DOHH2 (cell line): ENCODE measurements at regions not wholly inside any gene's neighbourhood (a gene's known extent, or its start where the extent isn't known, plus 50 kb on each side); places are given as distances from the start of the nearest gene placed in this dataset.

Experiments
- H3F3A ChIP-seq: fragments of 200-600 bp; sonication (generic), shearing (Covaris generic); 2 replicates; pipeline ENCODE4 v1.6.0; 2016; ENCODE audit warnings: antibody characterized with exemption, mild to moderate bottlenecking; ENCODE audit not compliant: control insufficient read depth, insufficient read depth
- H3K27ac ChIP-seq: fragments of 200-600 bp; sonication (generic); 2 replicates; pipeline ENCODE4 v1.5.1; 2014; ENCODE audit warnings: low read depth, mild to moderate bottlenecking, low read length, moderate library complexity
- H3K27me3 ChIP-seq: fragments of 200-600 bp; sonication (generic); 2 replicates; pipeline ENCODE4 v1.6.1; 2014; ENCODE audit warnings: mild to moderate bottlenecking, low read length, mixed read lengths; ENCODE audit not compliant: control insufficient read depth
- H3K36me3 ChIP-seq: fragments of 200-600 bp; sonication (generic); 2 replicates; pipeline ENCODE4 v1.6.1; 2014; ENCODE audit warnings: mild to moderate bottlenecking, low read length, moderate library complexity, mixed read lengths; ENCODE audit not compliant: control insufficient read depth
- H3K4me1 ChIP-seq: fragments of 200-600 bp; sonication (generic); 2 replicates; pipeline ENCODE4 v1.6.1; 2014; ENCODE audit warnings: mild to moderate bottlenecking, low read length, mixed read lengths; ENCODE audit not compliant: control insufficient read depth
- H3K4me2 ChIP-seq: fragments of 200-600 bp; sonication (generic); 2 replicates; pipeline ENCODE4 v1.6.0; 2014; ENCODE audit warnings: mild to moderate bottlenecking, low read length, moderate library complexity
- H3K4me3 ChIP-seq: fragments of 200-600 bp; sonication (generic); 2 replicates; pipeline ENCODE4 v1.5.1; 2014; ENCODE audit warnings: mild to moderate bottlenecking, low read length, mixed read lengths
- H3K79me2 ChIP-seq: fragments of 200-600 bp; sonication (generic); 2 replicates; pipeline ENCODE4 v1.6.1; 2014; ENCODE audit warnings: mild to moderate bottlenecking, low read length, mixed read lengths; ENCODE audit not compliant: control insufficient read depth
- H3K9me2 ChIP-seq: fragments of 200-600 bp; sonication (generic); replicated peaks from 2 replicates; pipeline ENCODE4 v1.6.1; 2014; ENCODE audit warnings: mild to moderate bottlenecking, low read length, mixed read lengths; ENCODE audit not compliant: control insufficient read depth
- H3K9me3 ChIP-seq: fragments of 200-600 bp; sonication (generic); 2 replicates; pipeline ENCODE4 v1.6.1; 2014; ENCODE audit warnings: antibody characterized with exemption, low read length, mixed read lengths; ENCODE audit not compliant: control insufficient read depth, insufficient read depth
- H4K20me1 ChIP-seq: fragments of 200-600 bp; sonication (generic); 2 replicates; pipeline ENCODE4 v1.6.0; 2014; ENCODE audit warnings: low read depth, mild to moderate bottlenecking, antibody characterized with exemption, low read length, moderate library complexity; ENCODE audit not compliant: control insufficient read depth, insufficient read depth
- EZH2phosphoT487 ChIP-seq: fragments of 200-600 bp; sonication (generic); IDR thresholded peaks from 2 replicates; pipeline ENCODE4 v1.6.1; 2017; ENCODE audit warnings: borderline replicate concordance, mild to moderate bottlenecking, antibody characterized with exemption, low read length, moderate library complexity, mixed read lengths
- TF ChIP-seq, protein P1 (sequence below): fragments of 200-600 bp; sonication (generic); IDR thresholded peaks from one replicate; pipeline ENCODE4 v1.5.1; 2014; ENCODE audit warnings: antibody characterized with exemption, mild to moderate bottlenecking, low read depth, low read length; ENCODE audit not compliant: poor library complexity, severe bottlenecking

DNA sequence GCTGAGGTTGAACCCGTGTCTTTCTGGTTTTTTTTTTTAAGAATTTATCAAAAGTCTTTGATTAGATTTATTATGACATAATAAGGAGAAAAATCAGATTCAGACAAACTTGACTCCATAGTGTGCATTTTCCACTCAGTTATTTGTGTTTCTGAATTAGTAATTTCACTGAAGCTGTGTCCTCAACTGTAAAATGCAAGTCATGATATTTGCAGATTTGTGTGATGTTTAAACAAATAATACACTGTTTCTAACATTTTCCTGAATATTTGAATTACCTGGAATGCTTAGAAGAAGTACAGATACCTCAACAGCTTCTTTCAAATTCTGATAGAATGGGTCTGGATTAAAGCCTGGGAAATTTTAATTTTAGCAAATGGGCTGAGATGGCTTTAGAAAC is 1050.3 kb upstream of the MAP3K7 start:
- no peak overlapping the region for H3K4me3 ChIP-seq
- H3F3A ChIP-seq = no peaks in the 10 kb centered on the region
- H3K27ac ChIP-seq = no peak overlapping the region
- H3K36me3 ChIP-seq = no peaks in the 10 kb centered on the region
- no peaks in the 10 kb centered on the region for H3K9me3 ChIP-seq
- H3K4me2 ChIP-seq = no peak overlapping the region
- no peaks in the 10 kb centered on the region for H3K4me1 ChIP-seq
- TF ChIP-seq EZH2phosphoT487 = no peak
- TF ChIP-seq, protein P1, sequence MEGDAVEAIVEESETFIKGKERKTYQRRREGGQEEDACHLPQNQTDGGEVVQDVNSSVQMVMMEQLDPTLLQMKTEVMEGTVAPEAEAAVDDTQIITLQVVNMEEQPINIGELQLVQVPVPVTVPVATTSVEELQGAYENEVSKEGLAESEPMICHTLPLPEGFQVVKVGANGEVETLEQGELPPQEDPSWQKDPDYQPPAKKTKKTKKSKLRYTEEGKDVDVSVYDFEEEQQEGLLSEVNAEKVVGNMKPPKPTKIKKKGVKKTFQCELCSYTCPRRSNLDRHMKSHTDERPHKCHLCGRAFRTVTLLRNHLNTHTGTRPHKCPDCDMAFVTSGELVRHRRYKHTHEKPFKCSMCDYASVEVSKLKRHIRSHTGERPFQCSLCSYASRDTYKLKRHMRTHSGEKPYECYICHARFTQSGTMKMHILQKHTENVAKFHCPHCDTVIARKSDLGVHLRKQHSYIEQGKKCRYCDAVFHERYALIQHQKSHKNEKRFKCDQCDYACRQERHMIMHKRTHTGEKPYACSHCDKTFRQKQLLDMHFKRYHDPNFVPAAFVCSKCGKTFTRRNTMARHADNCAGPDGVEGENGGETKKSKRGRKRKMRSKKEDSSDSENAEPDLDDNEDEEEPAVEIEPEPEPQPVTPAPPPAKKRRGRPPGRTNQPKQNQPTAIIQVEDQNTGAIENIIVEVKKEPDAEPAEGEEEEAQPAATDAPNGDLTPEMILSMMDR = no peak
- H3K9me2 ChIP-seq = no peaks in the 10 kb centered on the region
- H4K20me1 ChIP-seq = no peaks in the 10 kb centered on the region
- no peaks in the 10 kb centered on the region for H3K79me2 ChIP-seq
- no peaks in the 10 kb centered on the region for H3K27me3 ChIP-seq

DNA sequence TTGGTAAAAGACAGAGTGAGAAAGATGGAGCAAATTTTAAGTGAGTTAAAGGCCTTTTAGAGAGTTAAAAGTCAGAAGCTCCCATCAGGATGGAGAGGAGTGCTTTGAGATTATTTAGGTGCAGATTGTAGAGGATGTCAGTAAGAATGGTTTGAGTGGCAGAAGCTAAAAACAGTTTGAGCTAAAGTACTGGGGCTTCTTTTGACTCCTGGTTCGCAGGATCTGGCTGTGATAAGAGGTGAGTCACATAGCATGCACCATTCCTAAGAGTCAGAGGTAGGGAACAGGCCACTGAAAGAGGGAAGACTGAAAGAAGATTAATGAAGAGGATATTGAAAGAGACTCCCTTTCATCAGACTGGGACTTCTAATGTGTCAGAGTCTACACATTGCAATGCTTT is 1047.9 kb upstream of the MAP3K7 start:
- Histone ChIP-seq H3F3A (no peaks in the 10 kb centered on the region), H3K9me3 (no peaks in the 10 kb centered on the region), H3K27ac (no peak overlapping the region), H3K4me3 (no peak overlapping the region), H3K36me3 (no peaks in the 10 kb centered on the region), H3K4me1 (no peaks in the 10 kb centered on the region), H3K27me3 (no peaks in the 10 kb centered on the region), H3K4me2 (no peak overlapping the region), H3K9me2 (no peaks in the 10 kb centered on the region), H4K20me1 (no peaks in the 10 kb centered on the region), H3K79me2 (no peaks in the 10 kb centered on the region)
- TF ChIP-seq EZH2phosphoT487 = no peak
- TF ChIP-seq, protein P1 = no peak

DNA sequence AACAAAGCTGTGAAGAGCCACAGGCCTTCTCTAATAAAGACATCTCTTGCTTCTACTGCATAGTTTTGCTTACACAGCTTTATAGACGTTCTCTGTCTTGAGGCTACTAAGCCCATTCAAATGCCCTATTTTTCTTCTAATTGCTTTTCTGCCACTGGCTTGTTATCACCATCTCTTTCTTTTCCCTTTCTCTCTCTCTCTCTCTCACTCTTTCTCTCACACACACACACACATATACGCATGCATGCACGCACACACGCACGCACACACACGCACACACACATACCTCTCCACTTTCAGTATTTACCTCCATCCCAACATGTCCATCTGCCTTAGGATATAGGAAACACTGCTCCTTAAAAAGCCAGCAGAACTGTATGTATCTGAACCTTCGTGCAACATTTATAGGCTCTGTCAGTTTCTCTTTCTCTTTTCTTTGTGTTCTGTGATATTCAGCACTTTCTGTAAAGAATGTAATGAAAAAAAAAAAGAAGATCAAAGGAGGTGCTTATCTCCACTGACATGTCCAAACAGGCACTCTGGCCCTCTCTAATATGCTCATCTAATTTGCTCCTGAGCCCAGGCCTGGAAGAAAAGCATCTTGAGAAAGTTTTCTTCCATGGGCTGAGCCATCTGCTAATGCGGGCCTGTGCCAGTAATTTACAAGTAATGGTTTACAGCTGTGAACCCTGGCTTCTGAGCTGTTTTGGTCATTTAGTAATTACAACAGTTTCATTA is 1046.7 kb upstream of the MAP3K7 start:
- Histone ChIP-seq H3K27ac (no peak overlapping the region), H3K4me2 (no peak overlapping the region)

More for the DNA sequence above, 1046.7 kb upstream of the MAP3K7 start:
- Histone ChIP-seq H4K20me1 (no peaks in the 10 kb centered on the region), H3K79me2 (no peaks in the 10 kb centered on the region), H3K27me3 (no peaks in the 10 kb centered on the region), H3K4me3 (no peak overlapping the region), H3K4me1 (no peaks in the 10 kb centered on the region), H3F3A (no peaks in the 10 kb centered on the region), H3K9me2 (no peaks in the 10 kb centered on the region), H3K9me3 (no peaks in the 10 kb centered on the region), H3K36me3 (no peaks in the 10 kb centered on the region)
- no peak for TF ChIP-seq EZH2phosphoT487
- TF ChIP-seq, protein P1 = no peak
